ENCODE measurements at regions not wholly inside any gene's neighbourhood (a gene's known extent, or its start where the extent isn't known, plus 50 kb on each side); places are given as distances from the start of the nearest gene placed in this dataset.

DNA sequence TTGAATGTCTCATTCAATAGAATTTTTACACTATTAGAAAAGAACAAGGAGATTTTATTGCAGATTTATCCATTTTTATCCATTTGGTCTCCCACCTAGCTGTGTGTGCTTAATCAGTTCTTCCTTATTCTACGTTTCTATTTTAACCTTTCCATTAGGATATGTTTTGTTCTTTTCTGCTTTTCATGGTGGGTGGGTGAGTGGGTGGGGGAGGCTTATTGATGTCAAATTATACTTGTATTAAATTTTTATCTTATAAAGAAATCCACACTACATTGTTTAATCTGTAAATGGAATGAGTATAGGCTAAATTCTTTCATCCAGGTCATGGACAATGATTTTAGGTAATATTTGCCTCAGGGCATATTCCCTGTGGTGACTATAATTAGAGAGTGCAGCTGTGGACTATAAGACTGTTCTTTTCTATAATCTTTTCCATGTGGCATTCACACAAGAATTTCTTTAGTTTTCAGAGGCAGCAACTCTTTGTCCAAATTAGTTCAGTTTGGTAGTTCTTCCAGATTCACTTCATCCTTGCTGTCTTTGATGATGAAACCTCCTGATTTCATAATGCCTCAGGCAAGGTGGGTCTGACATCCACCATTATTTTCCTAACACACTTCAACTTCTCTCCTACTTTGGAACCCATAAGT, 2451.8 kb downstream of the PCDH7 start:
- TF ChIP-seq POLR2A (IDR thresholded peaks at IDR 0.05): no peak
- TF ChIP-seq, protein P1, sequence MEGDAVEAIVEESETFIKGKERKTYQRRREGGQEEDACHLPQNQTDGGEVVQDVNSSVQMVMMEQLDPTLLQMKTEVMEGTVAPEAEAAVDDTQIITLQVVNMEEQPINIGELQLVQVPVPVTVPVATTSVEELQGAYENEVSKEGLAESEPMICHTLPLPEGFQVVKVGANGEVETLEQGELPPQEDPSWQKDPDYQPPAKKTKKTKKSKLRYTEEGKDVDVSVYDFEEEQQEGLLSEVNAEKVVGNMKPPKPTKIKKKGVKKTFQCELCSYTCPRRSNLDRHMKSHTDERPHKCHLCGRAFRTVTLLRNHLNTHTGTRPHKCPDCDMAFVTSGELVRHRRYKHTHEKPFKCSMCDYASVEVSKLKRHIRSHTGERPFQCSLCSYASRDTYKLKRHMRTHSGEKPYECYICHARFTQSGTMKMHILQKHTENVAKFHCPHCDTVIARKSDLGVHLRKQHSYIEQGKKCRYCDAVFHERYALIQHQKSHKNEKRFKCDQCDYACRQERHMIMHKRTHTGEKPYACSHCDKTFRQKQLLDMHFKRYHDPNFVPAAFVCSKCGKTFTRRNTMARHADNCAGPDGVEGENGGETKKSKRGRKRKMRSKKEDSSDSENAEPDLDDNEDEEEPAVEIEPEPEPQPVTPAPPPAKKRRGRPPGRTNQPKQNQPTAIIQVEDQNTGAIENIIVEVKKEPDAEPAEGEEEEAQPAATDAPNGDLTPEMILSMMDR (IDR thresholded peaks at IDR 0.05): no peak
